Gastrocnemius medialis (tissue), 4 donors: ENCODE measurements at regions not wholly inside any gene's neighbourhood (a gene's known extent, or its start where the extent isn't known, plus 50 kb on each side); places are given as distances from the start of the nearest gene placed in this dataset.

Experiments
- POLR2A ChIP-seq, 2 donors: fragments of 450-650 bp; IDR thresholded peaks; one replicate each; pipeline ENCODE4 v1.6.1; 2017; ENCODE audit warnings: antibody characterized with exemption in 2 of 2, mild to moderate bottlenecking in 2 of 2, moderate library complexity in 2 of 2
- TF ChIP-seq, protein P1 (sequence below), 5 experiments: fragments of 450-650 bp in 3 of 5; fragments of 200-600 bp in 2 of 5; sonication (generic) in 2 of 5; IDR thresholded peaks in 4 of 5; conservative IDR thresholded peaks in 1 of 5; 1 replicate in 4 of 5; 2 replicates in 1 of 5; pipeline ENCODE4 v1.5.1; 2016 to 2019; ENCODE audit warnings: antibody characterized with exemption in 5 of 5, mild to moderate bottlenecking in 3 of 5, moderate library complexity in 3 of 5

DNA sequence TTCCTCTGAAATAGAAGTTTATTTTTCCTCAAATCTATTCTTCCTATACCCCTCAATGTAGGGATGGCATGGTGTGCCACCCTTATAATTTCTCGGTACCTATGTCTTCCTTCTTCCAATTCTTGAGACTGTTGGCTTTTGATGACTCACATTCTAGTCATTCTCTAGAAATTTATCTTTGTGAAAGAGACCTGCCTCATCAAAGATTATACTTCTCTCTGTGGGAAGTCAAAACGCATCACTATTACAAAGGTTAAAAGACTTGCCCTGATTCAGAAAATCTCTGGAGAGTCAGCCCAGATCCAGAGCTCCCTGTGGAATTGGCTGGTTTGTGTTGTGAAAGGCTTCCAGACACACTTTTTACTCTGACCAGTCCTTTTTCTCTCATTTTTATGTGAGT lies 65.9 kb upstream of the FSTL5 start:
- no peak for TF ChIP-seq POLR2A (IDR thresholded peaks at IDR 0.05)
- TF ChIP-seq, protein P1, sequence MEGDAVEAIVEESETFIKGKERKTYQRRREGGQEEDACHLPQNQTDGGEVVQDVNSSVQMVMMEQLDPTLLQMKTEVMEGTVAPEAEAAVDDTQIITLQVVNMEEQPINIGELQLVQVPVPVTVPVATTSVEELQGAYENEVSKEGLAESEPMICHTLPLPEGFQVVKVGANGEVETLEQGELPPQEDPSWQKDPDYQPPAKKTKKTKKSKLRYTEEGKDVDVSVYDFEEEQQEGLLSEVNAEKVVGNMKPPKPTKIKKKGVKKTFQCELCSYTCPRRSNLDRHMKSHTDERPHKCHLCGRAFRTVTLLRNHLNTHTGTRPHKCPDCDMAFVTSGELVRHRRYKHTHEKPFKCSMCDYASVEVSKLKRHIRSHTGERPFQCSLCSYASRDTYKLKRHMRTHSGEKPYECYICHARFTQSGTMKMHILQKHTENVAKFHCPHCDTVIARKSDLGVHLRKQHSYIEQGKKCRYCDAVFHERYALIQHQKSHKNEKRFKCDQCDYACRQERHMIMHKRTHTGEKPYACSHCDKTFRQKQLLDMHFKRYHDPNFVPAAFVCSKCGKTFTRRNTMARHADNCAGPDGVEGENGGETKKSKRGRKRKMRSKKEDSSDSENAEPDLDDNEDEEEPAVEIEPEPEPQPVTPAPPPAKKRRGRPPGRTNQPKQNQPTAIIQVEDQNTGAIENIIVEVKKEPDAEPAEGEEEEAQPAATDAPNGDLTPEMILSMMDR (IDR thresholded peaks at IDR 0.05 in 4 of 5, conservative IDR thresholded peaks at IDR 0.05 in 1 of 5), result no peak
